CD1c-positive myeloid dendritic cell (primary cell): ENCODE measurements at regions not wholly inside any gene's neighbourhood (a gene's known extent, or its start where the extent isn't known, plus 50 kb on each side); places are given as distances from the start of the nearest gene placed in this dataset.

Source experiments
- DNase-seq: peaks from one replicate; pipeline ENCODE4 v3.0.0-alpha.2; 2016; ENCODE audit errors: extremely low spot score

- DNase-seq: no peak
Measured at GRCh38 chr20:57851796-57852195, 142.0 kb upstream of the PMEPA1 start.

- DNase-seq: no peak
Measured at GRCh38 chr20:57851025-57851682, 141.3 kb upstream of the PMEPA1 start.

- DNase-seq: no peak
Measured at GRCh38 chr20:57849521-57850215, 139.9 kb upstream of the PMEPA1 start.

GRCh38 chr20:57849121-57849520, 139.3 kb upstream of the PMEPA1 start:
- no peak for DNase-seq

GRCh38 chr20:57848282-57848681, 138.5 kb upstream of the PMEPA1 start:
- no peak for DNase-seq

DNA sequence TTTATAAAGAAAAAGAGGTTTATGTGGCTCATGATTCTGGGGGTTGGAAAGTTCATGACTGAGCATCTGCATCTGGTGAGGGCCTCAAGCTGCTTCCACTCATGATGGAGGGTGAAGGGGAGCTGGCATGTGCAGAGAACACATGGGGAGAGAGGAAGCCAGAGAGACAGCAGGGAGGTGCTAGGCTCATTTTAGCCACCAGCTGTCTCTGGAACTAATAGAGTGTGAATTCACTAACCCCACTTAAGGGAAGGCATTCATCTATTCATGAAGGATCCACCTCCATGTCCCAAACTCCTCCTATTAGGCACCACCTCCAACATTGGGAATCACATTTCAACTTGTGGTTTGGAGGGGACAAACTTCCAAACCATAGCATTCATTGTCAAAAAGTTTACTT, 137.3 kb upstream of the PMEPA1 start:
- no peak for DNase-seq

DNA sequence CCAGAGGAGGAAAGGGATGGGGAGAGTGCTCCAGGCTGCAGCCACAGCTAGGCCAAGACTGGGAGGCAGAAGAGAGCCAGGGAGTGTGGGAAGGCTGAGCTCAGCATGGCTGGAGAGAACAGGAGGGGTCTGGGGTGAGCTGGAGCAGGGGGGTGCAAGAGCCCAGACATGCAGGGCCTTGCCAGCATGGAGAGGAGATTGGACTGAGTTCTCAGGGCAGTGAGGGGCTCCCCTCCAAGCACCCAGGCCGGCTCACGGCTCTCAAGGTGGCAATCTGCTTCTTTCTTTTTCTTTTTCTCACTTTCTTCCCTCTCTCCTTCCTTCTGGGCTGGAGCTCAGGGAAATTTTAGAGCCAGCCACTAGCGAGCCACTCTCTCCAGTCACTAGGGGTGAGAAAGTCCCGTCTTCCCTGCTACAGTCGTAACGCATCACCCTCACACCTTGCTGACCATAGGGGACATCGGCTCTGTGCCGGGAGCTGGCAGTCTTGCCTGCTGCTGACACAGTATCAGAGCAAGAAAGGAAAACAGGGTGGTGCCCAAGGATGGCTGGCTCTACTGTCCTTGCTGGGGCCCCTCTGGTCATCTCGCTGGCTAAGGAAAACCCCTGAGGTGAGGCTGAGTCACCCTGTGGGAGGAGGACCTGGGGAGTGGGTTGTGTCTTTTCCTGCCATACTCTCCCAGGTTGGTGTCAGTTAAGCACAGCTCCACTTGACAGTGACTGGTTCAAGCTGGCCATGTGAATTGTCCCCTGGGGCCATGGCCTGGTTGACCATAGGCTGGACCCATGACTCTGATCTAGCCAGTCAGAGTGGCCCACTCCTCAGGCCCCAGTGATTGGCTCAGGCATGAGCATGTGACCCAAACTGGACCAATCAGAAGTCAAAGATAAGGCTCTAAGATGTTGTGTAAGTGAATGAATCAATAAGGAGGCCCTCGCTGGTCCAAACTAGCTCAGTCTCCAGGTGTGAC, 135.1 kb upstream of the PMEPA1 start:
- no peak for DNase-seq

DNA sequence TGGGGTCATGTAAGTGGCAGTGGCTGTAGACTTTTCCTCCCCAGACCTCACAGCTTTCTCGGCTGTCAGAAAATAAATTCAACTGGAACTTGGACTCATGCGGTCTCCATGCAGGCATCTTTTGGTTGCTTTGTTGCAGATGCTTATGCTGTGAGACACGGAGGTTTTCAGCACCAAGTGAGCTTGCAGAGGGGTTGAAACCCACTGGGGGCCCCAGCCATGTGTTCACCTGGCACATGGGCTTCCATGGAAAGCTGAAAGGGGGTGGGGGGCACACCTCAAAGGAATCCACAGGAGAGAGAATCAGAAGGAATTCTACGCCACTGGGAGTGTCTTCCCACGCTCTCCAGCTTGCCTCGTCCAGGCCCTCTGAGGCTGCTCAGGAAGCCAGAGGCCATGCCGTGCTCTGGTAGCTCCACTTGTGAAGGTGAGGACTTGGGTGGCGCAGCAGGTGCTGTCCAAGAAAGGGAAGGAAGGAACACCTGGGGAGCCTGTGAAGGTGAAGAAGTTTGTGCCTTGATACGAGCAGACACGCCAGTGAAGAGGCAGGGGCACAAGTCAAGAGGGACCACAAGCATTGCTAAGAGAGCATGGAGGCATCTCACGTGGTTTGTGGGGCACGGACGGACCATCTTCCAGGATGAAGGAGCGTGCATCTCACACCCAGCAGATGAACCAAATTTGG, 134.3 kb upstream of the PMEPA1 start:
- DNase-seq: no peak

DNA sequence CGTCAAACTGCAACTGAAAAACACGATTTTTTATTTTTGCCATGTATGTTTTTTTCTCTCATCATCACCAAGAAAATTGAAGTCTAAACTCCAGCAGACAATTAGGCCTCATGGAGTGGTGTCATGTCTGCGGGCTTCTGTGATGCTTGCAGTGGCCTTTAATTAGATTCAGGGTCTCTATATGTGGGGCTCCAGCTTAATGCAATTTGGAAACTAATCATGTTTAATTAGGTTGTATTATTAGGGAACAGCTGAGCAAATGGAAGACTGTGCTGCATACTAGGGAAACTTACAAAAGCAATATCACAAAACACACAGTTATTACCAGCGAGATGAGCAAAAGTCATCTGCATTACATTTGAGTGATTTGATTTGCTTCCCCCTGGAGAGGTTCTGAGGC, 132.9 kb upstream of the PMEPA1 start:
- DNase-seq: no peak

DNA sequence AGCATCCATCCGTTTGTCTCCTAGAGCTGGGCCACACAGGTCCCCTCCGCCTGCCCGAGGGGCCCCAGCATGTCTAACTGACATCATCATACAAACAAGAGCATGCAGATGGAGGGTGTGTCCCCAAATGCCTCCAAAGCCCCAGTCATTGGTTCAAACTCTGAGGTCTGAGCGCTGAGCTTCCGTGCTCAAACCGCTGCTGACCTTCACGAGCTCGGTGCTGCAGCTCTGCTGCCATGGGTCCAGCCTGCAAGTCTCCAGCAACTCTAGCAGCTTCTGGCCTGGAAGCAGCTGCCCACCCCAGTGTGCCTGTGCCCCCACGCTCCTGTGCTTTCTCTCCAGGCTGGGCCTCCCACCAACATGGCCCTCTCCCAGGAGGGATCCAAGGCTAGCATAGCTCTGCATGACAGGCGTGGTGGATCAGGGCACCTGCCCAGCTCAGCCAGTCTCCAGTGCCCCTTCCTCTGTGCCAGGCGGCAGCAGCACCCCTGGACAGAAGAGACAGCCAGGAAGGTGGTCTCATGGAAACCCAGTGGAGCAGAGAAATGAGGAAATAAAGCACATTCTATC, 131.6 kb upstream of the PMEPA1 start:
- no peak for DNase-seq

DNA sequence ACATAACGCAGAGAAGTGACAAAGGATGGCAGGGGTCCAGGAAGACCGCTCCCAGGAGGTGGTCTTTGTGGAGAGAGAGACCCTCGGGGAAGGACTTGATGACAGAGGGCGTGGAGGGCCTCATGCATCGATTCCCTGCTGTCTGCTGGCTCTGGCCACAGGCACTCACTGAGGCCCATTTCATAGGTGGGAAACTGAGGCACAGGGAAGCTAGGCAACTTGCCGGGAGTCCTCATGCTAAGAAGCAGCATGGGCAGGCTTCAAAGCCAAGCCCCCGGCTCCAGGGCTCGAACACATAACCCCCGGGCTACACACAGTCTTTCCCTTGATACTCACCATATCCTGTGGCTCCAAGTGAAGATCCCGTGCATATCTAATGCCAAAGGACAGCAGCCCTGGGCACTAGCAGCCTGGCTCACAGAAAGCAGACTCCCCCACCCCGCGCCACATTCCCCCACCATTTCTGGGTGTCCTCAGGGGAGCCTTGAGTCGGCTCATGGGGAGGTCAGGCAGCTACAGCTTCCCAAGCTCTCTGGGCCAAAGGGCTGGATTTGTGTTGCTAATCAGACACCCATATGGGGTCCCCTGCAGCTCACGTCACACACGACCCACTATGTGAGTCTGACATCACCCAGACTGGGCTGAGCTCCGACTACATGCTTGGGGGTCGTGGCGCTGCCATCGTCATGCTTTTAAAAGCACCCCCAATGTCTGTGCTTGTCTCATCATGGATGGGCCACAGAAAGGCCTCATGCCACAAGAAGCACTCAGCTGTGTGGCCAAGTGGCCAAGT, 130.9 kb upstream of the PMEPA1 start:
- DNase-seq: no peak

DNA sequence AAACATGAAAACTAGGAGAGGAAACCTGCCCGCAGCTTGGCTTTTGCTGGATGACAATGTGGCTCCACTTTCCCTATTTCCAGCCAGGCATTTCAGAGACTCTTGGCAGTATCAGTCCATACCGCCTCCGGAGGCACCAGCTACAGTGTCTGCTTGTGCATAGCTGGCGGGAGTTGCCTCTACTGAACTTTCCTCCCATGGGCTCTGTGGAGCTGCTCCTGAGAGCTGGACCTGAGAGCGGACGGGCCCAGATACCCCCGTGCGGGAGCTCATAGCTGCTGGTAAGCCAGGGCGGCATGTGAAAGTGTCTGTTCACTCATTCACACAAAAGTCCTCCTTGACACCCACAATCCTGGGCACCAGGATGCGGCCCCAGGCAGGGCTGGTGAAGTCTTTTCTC, 130.3 kb upstream of the PMEPA1 start:
- no peak for DNase-seq

DNA sequence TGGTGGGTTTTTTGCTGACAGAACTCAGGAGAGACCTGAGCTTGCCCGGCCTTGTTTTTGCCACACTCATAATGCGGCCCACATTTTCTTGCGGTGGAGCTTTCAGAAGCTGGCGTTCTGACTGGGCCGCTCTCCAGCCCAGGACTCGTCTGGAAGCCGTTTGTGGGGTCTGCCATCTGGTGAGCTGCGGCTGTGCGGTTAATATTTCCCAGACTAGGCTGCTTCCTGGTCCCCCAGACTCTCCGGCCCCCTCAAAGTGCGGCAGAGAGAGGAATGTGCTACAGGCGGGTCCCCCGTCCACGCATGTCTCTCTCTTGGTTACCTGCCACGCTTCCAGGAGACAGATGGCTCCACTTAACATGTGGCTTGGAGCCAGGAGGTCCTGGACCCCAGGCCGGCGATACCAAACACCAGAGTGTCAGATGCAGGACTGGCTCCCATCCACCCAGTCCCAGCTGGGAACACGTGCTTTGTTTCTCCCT, 128.9 kb upstream of the PMEPA1 start:
- no peak for DNase-seq

DNA sequence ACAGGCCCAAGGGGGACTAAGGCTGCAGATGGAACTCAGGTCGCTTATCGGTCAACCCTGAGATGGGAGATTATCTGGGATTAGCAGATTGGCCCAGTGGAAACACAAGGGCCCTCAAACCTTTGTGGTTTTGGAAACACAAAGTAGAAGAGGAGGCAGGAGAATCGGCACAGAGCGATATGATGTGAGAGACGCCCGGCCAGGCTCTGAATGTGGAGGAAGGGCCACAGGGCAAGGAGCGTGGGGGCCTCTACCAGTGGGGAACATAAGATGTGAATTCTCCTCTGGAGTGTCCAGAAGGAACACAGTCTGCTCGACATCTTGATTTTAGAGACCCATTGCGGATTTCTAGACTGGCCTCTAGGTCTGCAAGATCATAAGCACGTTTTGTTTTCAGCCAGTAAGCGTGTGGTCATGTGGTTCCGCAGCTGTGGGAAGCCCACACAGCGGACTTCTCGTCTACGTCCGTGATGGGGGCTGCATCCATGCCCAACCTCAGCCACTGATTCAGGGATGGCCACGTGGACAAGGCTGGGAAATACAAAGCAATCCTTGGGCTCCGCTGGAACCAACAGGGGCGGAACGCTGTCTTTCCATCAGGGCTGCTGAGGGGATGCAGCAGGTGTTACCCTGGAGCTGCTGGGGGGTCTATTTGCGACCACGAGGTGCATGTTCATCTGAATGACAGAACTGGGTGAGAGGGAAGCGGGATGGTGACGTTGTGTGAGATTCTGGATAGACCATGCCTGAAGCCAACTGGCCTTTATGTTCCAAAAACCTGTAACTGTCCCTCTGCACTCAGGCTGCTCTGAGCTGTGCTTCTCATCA, 127.6 kb upstream of the PMEPA1 start:
- no peak for DNase-seq

DNA sequence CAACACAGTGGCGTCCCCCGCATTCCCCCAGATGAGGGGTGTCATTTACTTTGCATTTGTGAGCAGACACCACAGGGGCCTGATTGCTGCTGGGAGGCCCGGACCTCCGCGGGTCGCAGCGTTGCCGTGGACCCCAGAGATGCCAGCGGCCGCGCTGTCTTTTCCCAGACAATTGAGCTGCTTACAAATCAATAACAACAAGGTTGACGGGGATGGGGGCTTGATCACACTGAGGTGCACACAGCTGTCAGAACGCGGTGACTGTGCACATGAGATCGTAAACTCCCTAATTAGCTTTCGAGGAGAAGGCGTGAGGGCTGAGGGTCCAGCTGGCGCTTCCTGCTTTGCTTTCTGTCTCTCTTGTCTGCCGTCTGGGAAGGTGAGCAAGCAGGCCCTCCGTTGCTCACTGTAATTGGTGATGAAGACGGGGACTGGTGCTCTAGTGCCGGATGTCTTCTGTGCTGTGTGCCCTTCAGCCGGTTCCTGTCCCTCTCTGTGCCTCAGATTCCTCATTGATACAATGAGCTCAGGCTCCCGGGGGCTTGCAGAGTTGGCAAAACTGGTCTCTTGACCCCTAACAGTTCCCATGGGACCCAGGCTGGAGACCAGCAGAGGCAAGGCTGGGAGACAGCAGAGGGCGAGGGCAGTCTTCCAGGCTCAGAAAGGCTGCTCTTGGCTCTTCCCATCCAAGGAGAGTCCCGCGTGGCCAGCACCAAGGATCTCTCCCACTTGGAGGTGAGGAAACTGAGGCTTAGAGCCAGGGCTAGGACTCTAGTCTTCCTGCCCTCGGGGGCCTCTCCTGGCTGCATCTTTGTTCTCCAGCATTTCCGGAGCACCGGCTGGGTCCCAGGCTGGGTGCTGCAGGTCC, 126.0 kb upstream of the PMEPA1 start:
- DNase-seq: no peak

GRCh38 chr20:57835074-57835452, 125.2 kb upstream of the PMEPA1 start:
- DNase-seq: no peak

DNA sequence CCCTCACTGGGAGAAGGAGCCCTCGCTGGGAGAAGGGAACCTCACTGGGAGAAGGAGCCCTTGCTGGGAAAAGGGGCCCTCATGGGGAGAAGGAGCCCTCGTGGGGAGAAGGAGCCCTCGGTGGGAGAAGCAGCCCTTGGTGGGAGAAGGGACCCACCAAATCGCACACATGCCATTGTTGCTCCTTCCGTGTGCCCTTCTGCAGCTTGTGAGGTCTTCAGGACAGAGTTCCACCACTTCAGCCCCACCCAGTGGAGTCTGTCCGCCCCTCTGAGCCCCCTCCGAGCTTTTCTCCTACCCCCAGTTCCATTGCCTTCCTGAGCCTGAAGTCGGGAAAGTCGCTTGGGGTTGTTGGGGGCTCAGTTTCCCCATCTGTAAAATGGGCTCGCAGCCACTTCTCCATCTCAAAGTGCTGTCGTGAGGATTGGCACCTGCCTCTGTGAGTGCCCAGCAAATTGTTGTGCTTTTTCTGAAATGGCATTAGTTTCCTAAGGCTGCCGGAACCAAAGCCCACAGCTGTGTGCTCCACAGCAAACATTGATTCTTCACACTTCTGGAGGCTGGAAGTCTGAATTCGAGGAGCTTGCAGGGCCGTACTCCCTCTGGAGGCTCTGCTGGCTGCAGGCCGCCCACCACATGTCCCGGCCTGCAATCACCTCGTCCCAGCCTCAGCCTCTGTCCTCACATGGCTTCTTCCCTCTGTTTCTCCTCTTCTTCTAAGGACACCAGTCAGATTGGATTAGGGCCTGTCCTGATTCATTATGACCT, 124.7 kb upstream of the PMEPA1 start:
- no peak for DNase-seq

GRCh38 chr20:57831993-57832585, 122.3 kb upstream of the PMEPA1 start:
- DNase-seq: no peak
